ENCODE measurements at regions not wholly inside any gene's neighbourhood (a gene's known extent, or its start where the extent isn't known, plus 50 kb on each side); places are given as distances from the start of the nearest gene placed in this dataset.

- TF ChIP-seq, protein P1, sequence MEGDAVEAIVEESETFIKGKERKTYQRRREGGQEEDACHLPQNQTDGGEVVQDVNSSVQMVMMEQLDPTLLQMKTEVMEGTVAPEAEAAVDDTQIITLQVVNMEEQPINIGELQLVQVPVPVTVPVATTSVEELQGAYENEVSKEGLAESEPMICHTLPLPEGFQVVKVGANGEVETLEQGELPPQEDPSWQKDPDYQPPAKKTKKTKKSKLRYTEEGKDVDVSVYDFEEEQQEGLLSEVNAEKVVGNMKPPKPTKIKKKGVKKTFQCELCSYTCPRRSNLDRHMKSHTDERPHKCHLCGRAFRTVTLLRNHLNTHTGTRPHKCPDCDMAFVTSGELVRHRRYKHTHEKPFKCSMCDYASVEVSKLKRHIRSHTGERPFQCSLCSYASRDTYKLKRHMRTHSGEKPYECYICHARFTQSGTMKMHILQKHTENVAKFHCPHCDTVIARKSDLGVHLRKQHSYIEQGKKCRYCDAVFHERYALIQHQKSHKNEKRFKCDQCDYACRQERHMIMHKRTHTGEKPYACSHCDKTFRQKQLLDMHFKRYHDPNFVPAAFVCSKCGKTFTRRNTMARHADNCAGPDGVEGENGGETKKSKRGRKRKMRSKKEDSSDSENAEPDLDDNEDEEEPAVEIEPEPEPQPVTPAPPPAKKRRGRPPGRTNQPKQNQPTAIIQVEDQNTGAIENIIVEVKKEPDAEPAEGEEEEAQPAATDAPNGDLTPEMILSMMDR (IDR thresholded peaks at IDR 0.05) = no peak
- no peak for TF ChIP-seq POLR2A (IDR thresholded peaks at IDR 0.05)
These were observed 709.8 kb downstream of the METTL4 start for GRCh38 chr18:1861473-1861872.

Data from right lobe of liver (tissue), 4 donors.